Embryonic facial prominence (tissue), 1 donor: ENCODE measurements at regions not wholly inside any gene's neighbourhood (a gene's known extent, or its start where the extent isn't known, plus 50 kb on each side); places are given as distances from the start of the nearest gene placed in this dataset.

ENCODE experiments used
- DNase-seq: peaks from one replicate; pipeline ENCODE4 v3.0.0-alpha.2; 2016; ENCODE audit errors: extremely low spot score

DNA sequence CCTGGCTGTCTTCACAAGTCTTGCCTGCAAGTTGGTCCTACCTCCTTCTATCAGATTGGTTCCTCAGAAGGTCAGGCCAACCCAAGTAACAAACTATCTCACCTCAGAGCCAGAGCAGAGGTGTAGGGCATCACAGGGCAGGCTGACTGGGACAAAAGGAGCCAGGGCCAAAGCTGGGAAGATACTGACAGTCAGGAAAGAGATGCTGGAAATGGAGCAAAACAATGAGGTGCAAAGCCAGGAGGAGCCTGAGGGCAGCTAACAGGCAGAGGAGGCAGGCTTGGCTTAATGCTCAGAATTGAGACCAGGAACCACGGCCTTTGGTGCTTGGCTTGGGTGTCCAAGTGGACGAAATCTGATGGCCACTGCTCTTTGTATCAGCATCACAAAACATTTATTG lies 68.4 kb upstream of the PNMA1 start:
- no peak for DNase-seq

DNA sequence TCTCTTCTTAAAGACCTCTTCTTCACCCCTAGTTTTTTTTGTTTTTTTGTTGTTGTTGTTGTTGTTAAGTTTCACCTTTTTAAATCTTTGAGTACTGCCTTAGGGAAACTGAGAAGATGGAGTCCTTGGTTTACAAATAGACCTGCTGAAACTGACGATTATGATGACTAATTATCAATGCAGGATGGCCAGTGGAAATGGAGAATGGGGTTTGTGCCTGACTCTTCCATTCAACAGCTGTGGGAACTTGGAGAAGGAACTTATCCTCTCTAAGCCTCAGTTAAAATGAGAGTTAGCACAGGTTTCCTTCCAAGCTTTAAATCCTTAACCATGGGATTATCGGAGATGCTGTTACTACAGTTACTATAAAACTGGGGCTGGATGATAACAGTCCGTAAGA lies 66.7 kb upstream of the PNMA1 start:
- DNase-seq, result no peak

DNA sequence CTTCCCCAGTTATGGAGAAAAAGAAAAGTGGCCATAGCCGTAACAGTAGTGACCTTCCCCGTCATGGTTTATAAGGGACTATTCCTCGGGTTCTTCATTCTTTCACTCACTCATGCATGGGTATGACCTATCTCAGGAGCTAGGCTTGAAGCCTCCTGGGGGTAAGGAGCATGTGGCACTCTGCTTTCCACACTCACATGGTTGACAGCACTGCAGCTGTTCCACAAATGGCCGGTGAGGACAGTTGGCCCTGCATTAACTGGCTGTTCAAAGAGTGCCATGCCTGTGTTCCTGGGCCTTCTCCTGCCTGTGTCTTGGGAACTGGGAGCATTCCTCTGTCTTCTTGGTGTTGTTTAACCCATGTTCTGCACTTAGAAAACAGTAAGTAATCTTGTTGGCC lies 66.2 kb upstream of the PNMA1 start:
- DNase-seq, result no peak

DNA sequence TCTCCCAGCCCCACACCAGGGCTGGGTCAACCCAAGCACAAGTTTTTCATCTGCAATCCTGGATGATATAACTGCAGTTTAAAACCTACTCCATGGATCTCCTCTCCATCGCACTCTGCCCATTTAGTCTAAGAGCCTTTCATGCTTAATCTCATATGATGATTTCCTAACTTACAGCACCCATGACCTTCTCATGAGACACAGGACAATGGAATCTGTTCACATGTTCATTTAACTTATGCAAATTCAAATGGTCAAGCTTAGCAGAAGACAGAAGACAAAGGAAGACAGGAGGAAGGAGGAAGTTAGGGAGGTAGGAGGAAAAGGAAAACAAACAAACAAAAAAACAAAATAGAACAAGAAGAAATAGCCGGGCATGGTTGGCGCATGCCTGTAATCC lies 64.6 kb upstream of the PNMA1 start:
- no peak for DNase-seq

DNA sequence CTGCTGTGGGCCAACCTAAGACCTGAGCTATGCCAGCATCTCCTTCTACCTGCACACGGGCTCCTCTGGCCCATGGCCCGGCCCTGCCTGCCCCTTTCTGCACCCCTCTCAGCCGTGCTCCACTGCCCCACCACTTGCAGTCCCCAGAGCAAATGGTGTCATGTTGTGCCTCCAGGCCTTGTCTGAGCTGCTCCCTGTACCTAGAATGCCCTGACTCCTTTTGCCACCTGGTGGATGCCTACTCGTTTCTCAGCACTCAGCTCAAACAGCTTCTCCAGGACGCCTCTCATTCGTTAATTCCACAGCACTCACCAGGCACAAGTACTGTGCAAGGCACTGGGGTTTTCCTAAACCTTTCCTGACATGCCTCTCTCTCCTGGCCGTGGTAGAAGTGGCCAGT lies 63.2 kb upstream of the PNMA1 start:
- no peak for DNase-seq

- no peak for DNase-seq
These were observed 62.0 kb upstream of the PNMA1 start for GRCh38 chr14:73776194-73776537.

DNA sequence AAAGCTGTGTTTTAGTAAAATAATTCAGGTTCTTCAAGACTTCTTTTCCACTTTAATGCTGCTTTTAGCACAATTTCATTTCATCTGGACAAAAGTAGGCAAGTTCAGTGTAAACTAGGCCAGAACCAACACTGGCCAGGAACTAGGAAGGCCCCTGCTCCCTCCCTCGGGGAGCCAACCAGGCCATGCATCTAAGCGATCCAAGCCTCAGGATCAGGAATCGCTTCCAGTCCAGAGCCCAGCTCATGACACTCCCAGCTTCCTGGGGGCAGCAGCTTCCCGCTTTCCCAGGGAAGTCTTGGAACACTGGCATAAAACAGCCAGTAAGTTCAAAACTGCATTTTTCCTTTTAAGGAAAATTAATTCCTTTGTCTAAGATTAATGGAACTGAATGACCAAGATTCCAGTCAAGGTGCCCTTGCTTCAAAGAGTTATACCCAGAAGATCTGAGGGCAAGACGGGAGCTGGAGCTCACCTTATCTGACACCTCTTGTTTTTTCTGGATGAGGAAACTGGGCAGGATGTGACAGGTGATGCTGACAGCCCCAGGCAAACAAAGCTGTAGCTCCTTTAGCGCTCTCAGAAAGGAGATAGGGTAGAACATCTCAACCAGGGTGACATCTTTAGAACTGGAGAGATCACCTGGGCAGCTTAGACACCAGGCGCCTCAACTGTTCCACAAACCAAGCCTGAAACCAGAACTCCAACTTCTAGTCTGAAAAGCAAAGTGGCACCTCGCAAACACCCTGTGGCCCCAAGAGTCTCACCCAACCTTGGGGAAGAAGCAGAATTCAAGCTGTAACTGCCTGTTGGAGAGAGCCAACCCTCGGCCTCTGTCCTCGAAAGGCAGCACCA lies 61.4 kb upstream of the PNMA1 start:
- no peak for DNase-seq

GRCh38 chr14:73774671-73775070 lies 60.5 kb upstream of the PNMA1 start:
- no peak for DNase-seq

- no peak for DNase-seq
These were observed 60.0 kb upstream of the PNMA1 start for GRCh38 chr14:73774241-73774570.

GRCh38 chr14:73773441-73774240 lies 59.5 kb upstream of the PNMA1 start:
- DNase-seq, result no peak

DNA sequence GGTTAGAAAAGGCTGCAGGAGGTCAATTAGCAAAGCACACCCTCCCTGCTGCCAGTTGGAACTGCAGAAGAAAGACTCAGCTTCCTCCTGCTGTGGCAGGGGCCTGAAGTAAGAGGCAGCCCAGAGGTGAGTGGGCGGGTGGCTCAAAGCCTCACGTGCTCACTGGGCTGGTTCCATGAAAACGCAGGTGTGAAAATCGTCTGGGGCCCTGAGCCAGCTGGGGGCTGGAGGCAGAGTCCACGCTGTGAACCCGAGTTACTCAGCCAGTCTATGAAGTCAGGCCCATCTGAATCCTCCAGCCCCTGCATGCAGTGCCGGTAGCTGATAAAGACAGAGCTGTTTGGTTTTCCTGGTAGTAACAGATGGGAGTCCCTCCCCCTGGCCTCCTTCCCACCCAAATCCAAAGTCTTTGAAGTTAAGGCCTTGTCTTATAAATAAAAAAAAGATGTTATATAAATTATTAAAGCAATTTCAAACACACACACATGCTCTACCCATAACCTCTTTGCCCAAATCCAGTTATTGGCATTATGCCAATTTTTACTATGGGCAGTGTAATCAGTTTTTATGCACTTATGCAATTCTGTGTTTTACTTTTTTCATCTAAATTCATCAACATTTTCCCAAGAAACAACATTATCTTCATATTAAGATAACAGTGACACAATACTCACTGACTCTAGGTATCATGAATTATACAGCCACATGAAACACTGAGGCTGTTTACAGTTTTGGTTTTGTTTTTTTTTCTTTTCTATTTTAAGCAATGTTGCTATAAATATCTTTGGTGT lies 57.9 kb upstream of the PNMA1 start:
- no peak for DNase-seq

DNA sequence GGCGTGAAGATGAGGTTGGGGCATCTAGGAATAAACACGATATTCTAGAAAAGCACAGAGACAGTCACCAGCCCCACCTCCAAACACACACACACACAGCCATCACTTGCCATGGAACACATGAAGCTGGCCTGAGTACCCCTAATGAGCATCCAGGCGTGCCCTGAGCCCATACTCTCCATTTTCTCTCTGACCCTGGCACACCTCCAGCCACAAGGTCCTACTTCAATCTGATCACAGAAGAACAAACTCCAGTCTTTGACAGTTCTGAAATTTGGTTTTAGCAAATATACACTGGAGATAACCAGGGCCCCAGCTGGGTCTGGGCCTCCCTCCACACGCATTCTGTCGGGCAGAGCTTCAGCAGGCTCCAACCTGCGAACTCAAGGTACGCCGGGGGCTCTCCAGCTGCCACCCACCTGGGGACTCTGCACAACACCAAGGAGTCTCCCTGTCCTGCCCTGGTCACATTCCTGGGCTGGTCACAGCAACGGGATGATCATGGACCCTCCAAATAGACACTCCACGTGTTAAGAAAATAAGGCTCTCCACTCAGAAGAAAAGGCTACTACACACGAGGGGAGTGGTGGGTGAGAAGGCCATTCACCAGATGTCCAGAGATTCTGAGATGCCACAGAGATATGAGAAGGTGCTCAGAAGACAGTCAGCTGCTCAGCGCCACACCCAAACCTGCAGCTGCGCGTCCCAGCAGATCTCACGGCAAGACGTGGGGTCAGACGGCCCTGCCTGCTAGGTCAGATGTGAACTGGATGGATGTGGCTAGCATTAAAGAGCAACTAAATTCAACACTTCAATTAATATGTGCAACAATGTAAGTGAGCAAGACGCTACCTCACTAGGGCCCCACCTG lies 57.0 kb upstream of the PNMA1 start:
- no peak for DNase-seq

- no peak for DNase-seq
These were observed 53.9 kb upstream of the PNMA1 start for GRCh38 chr14:73768107-73768506.

- no peak for DNase-seq
These were observed 50.5 kb upstream of the PNMA1 start for GRCh38 chr14:73764406-73765280.
